Lower leg skin (tissue), 3 donors: ENCODE measurements at regions not wholly inside any gene's neighbourhood (a gene's known extent, or its start where the extent isn't known, plus 50 kb on each side); places are given as distances from the start of the nearest gene placed in this dataset.

ENCODE experiments used
- CTCF ChIP-seq, 3 donors: fragments of 450-650 bp; IDR thresholded peaks; one replicate each; pipeline ENCODE4 v1.5.1; 2016; ENCODE audit warnings: antibody characterized with exemption in 3 of 3, mild to moderate bottlenecking in 3 of 3, moderate library complexity in 2 of 3
- POLR2A ChIP-seq, 2 donors: fragments of 450-650 bp; IDR thresholded peaks; one replicate each; pipeline ENCODE4 v1.6.1; 2016 to 2017; ENCODE audit warnings: antibody characterized with exemption in 2 of 2, mild to moderate bottlenecking in 1 of 2, moderate library complexity in 1 of 2

- no peak for TF ChIP-seq CTCF (IDR thresholded peaks at IDR 0.05)
- no peak for TF ChIP-seq POLR2A (IDR thresholded peaks at IDR 0.05)
Measured at GRCh38 chr21:28444111-28444510, 548.6 kb downstream of the LTN1 start.
